Activated naive CD4-positive, alpha-beta T cell treated with anti-CD3 and anti-CD28 coated beads, Interleukin-2, amount 10 ng/mL, durations not matched to agents 7 days and 5 days (primary cell): ENCODE measurements at regions not wholly inside any gene's neighbourhood (a gene's known extent, or its start where the extent isn't known, plus 50 kb on each side); places are given as distances from the start of the nearest gene placed in this dataset.

Experiments used
- CTCF ChIA-PET: fragments of 350-600 bp; sonication (Branson Sonifier 250); formaldehyde crosslinking; loops from one replicate; lab custom pipeline; 2021; ENCODE audit warnings: antibody characterized with exemption; lab: Charles Lee
- DNase-seq: peaks from one replicate; pipeline ENCODE4 v3.0.0-alpha.2; 2020
- H3K27ac Mint-ChIP-seq: one replicate; pipeline ENCODE4 v1.8.0; 2021; ENCODE audit warnings: mild to moderate bottlenecking, moderate library complexity, mixed read lengths
- H3K27me3 Mint-ChIP-seq: one replicate; pipeline ENCODE4 v1.8.0; 2021; ENCODE audit warnings: mild to moderate bottlenecking, mixed read lengths
- H3K36me3 Mint-ChIP-seq: one replicate; pipeline ENCODE4 v1.8.0; 2021; ENCODE audit warnings: mixed read lengths
- H3K4me1 Mint-ChIP-seq: one replicate; pipeline ENCODE4 v1.8.0; 2021; ENCODE audit warnings: mixed read lengths
- H3K4me3 Mint-ChIP-seq: one replicate; pipeline ENCODE4 v1.8.0; 2021; ENCODE audit warnings: mild to moderate bottlenecking, moderate library complexity, mixed read lengths
- H3K9me3 Mint-ChIP-seq: one replicate; pipeline ENCODE4 v1.8.0; 2021; ENCODE audit warnings: mixed read lengths

DNA sequence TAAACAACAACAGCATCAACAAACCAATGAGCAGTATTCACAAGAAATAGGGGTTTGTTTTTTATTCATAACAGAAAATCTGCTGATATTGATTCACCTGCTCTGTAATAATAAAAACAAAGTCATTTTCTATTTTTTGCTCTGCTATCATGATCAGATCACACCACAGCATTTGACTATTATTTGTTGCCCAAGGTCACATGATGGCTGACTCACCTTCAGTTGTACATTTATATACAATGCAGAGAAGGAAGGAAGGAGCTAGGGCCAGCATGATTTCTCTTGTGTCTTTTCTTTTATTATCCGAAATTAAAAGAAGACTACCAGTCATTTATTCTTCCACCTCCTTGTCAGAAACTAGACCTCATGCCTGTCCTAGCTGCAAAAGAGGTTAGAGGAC, 1427.7 kb upstream of the CELF4 start:
- no peak overlapping the region for H3K4me3 Mint-ChIP-seq
- H3K27me3 Mint-ChIP-seq, result no peaks in the 10 kb centered on the region
- CTCF ChIA-PET, result no interaction called here

DNA sequence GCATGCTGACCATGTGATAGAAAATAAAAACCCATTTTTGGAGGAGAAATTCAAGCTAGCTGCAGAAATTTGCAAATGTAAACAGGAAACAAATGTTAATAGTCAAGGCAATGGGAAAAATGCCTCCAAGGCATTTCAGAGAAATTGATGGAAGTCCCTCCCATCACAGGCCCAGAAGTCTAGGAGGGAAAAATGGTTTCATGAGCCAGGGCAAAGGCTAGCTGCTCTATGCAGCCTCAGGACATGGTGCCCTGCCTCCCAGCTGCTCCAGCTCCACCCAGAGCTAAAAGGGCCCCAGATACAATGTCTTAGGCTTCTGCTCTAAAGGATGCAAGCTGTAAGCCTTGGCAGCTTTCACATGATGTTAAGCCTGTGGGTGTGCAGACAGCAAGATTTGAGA, 1419.4 kb upstream of the CELF4 start:
- DNase-seq, result no peak
- H3K9me3 Mint-ChIP-seq, result no peaks in the 10 kb centered on the region
- H3K27ac Mint-ChIP-seq, result no peak overlapping the region
- no peak overlapping the region for H3K4me3 Mint-ChIP-seq
- no peaks in the 10 kb centered on the region for H3K36me3 Mint-ChIP-seq
- H3K27me3 Mint-ChIP-seq, result no peaks in the 10 kb centered on the region
- CTCF ChIA-PET, result no interaction called here
- no peaks in the 10 kb centered on the region for H3K4me1 Mint-ChIP-seq

More for the DNA sequence above, 1427.7 kb upstream of the CELF4 start:
- Mint-ChIP-seq H3K36me3 (no peaks in the 10 kb centered on the region), H3K27ac (no peak overlapping the region), H3K9me3 (peaks cover 2% of the 10 kb centered on the region), H3K4me1 (no peaks in the 10 kb centered on the region)
- DNase-seq, result no peak

DNA sequence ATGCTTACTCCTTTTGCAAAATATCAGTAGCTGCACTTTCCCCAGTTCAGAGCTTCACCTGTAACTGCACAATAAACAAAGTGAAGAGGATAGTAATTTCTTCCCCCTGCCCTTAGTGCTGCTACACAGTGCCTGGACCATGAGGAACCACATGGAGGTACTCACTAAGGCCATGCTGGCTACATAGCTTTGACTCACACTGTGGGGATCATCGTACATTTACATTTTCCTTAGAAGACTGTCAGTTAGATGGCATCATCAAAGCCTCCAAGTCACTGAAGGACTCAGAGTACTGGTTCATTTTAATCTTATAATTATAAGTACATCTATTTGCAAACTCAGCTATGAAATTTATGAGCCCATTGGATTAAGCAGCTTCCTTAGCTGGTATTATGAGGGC, 1416.5 kb upstream of the CELF4 start:
- CTCF ChIA-PET, result no interaction called here
- Mint-ChIP-seq H3K36me3 (no peaks in the 10 kb centered on the region), H3K4me1 (no peaks in the 10 kb centered on the region), H3K9me3 (no peaks in the 10 kb centered on the region), H3K4me3 (no peak overlapping the region), H3K27me3 (no peaks in the 10 kb centered on the region), H3K27ac (no peak overlapping the region)
- DNase-seq, result no peak

DNA sequence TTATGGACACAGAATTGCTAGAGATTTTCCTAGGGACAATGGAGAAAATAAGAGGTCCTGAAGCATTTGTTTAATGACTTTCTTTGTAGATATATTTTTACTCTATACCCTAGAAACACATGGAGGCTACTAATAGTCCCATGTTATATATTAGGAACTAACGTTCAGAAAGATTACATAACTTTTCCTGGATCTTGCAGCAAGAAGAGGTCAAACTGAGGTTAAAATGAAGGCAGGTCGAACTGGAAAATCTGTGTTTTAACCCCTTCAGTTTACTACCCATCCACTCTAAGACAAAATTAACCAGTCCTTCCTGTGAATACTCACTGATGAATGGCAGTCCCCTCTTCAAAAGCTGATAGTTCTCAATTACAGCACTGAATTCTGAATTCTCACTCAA, 1415.8 kb upstream of the CELF4 start:
- Mint-ChIP-seq H3K9me3 (no peaks in the 10 kb centered on the region), H3K4me1 (no peaks in the 10 kb centered on the region), H3K36me3 (no peaks in the 10 kb centered on the region), H3K4me3 (no peak overlapping the region), H3K27me3 (no peaks in the 10 kb centered on the region), H3K27ac (no peak overlapping the region)
- no peak for DNase-seq
- CTCF ChIA-PET, result no interaction called here

DNA sequence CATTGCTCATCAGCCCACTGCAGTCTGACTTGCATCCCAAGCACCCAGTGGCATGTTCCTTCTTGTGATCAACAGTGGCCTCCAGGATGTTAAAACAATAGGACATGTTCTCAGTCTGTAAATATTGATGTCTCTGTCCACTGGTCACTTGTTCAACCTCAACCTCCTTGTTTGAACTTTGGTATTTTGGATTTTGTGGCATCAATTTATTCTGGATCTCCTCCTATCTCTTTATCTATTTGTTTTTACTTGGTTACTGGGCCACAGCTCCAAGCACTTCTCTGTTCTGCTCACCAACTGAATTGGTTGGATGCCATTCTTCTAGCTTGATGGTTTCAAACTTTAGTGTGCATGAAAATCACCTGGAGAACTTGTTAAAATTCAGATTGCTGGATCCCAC, 1414.8 kb upstream of the CELF4 start:
- H3K9me3 Mint-ChIP-seq, result no peaks in the 10 kb centered on the region
- H3K27ac Mint-ChIP-seq, result no peak overlapping the region
- no peaks in the 10 kb centered on the region for H3K36me3 Mint-ChIP-seq
- CTCF ChIA-PET, result no interaction called here
- H3K4me1 Mint-ChIP-seq, result no peaks in the 10 kb centered on the region
- no peaks in the 10 kb centered on the region for H3K27me3 Mint-ChIP-seq
- no peak for DNase-seq
- no peak overlapping the region for H3K4me3 Mint-ChIP-seq

DNA sequence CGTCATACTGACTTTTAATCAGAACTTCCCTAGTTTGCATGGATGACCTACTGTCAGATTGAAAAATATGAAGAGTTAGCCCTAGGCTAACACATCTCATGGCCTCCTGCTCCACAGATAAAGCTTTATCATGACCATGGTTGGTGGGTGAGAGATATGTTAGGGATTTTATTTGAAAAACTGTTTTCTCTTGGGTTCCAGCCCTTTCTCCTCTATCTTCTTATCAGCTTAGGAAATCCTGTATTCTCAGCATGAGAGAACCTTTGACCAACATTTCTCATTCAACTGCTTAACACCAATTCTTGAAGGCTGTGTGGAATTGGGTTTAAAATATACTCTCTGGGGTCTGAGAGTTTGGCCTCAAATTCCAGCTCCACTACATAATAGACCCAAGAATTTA, 1407.0 kb upstream of the CELF4 start:
- CTCF ChIA-PET, result no interaction called here
- no peaks in the 10 kb centered on the region for H3K9me3 Mint-ChIP-seq
- H3K27me3 Mint-ChIP-seq, result no peaks in the 10 kb centered on the region
- no peaks in the 10 kb centered on the region for H3K4me1 Mint-ChIP-seq
- no peak for DNase-seq
- no peak overlapping the region for H3K4me3 Mint-ChIP-seq
- H3K27ac Mint-ChIP-seq, result no peak overlapping the region
- H3K36me3 Mint-ChIP-seq, result no peaks in the 10 kb centered on the region

DNA sequence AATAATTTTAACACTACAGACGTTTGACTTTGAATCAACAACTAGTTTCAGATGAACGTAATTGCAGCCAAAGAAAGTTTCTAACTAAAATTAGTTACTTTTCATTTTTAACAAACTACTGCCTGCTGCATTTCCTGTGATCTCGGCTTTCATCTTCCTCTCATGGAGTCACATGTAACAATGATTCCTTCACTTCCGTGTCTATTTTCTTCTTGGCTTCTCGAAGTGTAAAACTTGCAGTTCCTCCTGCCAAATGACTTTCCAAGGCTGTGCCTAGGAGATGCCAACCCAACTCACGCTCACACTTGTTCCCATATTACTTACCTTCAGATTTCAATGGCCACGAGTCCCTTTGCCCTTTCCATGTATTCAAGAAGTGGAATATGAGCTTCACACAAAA, 1406.3 kb upstream of the CELF4 start:
- Mint-ChIP-seq H3K4me3 (no peak overlapping the region), H3K36me3 (no peaks in the 10 kb centered on the region), H3K27ac (no peak overlapping the region), H3K9me3 (no peaks in the 10 kb centered on the region), H3K27me3 (no peaks in the 10 kb centered on the region), H3K4me1 (no peaks in the 10 kb centered on the region)
- CTCF ChIA-PET, result no interaction called here
- DNase-seq, result no peak

DNA sequence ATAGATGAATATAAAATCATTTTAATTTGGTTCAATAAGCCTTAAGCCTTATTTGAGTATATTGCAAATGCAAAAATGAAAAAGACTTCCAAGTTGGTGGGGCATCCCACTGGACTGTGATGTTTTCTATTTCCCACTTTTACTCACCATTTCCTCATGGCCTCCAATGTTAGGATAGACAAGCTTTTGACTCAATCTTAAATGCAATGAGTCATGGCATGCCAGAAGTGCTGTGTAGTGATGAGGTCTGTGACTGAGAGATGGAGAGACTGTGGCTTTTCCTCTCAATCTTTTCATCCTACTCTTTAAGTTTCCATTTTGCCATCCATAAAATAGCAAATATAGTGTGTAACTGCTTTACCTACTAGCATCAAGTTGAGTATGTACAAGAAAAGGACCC, 1401.2 kb upstream of the CELF4 start:
- H3K4me1 Mint-ChIP-seq, result no peaks in the 10 kb centered on the region
- H3K27ac Mint-ChIP-seq, result no peak overlapping the region
- H3K9me3 Mint-ChIP-seq, result no peaks in the 10 kb centered on the region
- H3K36me3 Mint-ChIP-seq, result no peaks in the 10 kb centered on the region
- no peak overlapping the region for H3K4me3 Mint-ChIP-seq
- H3K27me3 Mint-ChIP-seq, result no peaks in the 10 kb centered on the region
- CTCF ChIA-PET, result no interaction called here
- DNase-seq, result no peak

DNA sequence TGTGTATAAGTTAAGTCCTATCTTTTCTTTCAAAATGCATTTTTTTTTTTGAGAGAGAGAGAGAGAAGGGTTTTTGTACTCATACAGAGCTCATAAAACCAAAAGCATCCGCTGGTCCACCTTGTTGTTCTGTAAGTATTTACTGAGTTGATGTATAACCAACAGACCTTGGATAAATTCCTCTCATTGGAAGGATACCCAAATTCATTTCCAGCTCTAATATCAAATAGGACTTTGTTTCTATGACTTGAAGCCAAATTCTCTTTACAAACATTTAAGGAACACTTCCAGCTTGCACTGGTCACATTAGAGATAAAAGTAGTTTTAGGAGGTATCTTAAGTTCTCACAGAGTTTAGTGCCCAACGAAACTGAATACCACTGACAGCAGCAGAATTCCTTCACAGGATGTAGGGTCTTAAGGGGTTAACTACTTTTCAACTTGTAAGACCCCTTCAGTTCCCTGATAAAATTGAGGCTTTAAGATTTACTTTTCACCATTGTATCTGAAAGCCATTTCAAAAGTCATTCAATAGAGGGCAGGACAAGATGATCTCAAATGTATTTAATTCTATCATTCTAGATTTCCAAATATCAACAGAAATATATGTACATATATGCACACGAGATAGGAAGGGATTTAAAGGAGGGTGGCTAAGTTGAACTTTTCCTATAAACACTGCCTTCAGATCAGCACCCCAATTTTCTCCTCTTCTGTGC, 1398.5 kb upstream of the CELF4 start:
- CTCF ChIA-PET, result no interaction called here
- no peak overlapping the region for H3K4me3 Mint-ChIP-seq
- H3K36me3 Mint-ChIP-seq, result no peaks in the 10 kb centered on the region

DNA sequence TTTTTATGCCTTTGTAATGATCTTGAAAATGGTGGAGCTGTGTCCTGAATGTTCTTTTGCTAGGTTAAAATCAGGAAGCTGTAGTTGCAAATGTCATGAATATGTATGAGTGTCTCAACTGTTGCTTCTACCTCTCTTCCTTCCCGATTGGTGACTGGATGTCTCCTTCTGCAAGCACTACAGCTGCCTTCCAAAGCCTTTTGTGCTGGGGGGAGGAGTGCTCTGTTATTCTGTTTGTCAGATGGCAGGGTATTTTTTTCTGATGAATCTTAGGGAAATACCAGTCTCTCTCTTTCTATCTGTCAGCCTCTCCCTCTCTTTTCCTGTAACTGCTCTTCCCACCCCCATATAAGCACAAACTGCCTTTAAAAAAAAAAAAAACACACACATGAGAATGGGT, 1396.3 kb upstream of the CELF4 start:
- H3K27me3 Mint-ChIP-seq, result no peaks in the 10 kb centered on the region
- no peaks in the 10 kb centered on the region for H3K4me1 Mint-ChIP-seq
- H3K27ac Mint-ChIP-seq, result no peak overlapping the region
- no peak for DNase-seq
- H3K36me3 Mint-ChIP-seq, result no peaks in the 10 kb centered on the region
- CTCF ChIA-PET, result no interaction called here
- H3K9me3 Mint-ChIP-seq, result no peaks in the 10 kb centered on the region
- H3K4me3 Mint-ChIP-seq, result no peak overlapping the region

More for the DNA sequence above, 1398.5 kb upstream of the CELF4 start:
- Mint-ChIP-seq H3K27me3 (no peaks in the 10 kb centered on the region), H3K4me1 (no peaks in the 10 kb centered on the region), H3K9me3 (no peaks in the 10 kb centered on the region), H3K27ac (no peak overlapping the region)
- DNase-seq, result no peak

DNA sequence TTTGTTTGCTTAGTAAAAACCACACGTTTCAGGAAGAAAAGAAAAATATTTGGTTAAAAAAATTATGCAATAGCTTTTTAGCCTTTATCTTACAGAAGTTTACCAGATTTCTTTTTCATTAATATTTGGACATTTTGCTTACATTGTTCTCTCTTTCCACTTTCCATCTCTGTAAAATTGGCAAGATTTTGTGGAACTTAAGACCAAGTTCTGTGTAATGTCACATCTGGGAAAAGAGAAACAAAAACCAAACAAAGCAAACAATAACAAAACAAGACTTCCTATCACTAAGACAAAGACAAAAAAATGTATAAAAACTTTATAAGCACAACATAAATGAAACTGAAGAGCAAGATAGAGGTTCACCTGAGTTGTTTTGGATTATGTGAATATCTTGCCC, 1392.1 kb upstream of the CELF4 start:
- no peaks in the 10 kb centered on the region for H3K27me3 Mint-ChIP-seq
- H3K4me1 Mint-ChIP-seq, result no peaks in the 10 kb centered on the region
- no peaks in the 10 kb centered on the region for H3K9me3 Mint-ChIP-seq
- DNase-seq, result no peak
- H3K27ac Mint-ChIP-seq, result no peak overlapping the region
- CTCF ChIA-PET, result no interaction called here
- no peak overlapping the region for H3K4me3 Mint-ChIP-seq
- no peaks in the 10 kb centered on the region for H3K36me3 Mint-ChIP-seq

DNA sequence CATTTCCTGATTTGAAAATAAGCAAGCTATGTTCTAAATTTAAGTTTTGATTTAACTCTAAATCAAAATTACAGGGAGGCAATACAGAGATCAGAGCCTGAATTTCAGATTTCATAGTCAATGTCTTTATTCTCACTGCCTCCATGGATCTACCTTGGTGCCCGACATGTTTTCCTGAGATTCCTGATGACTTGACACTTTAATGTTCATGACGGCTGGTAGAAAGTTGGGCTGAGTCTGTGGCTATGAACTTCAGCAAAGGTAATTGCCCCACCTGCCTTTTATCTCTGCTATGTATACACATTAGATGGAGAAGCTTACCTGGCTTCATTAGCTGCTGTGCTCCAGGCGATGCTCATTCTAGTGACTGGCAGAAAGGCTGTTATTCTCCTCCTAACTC, 1390.5 kb upstream of the CELF4 start:
- Mint-ChIP-seq H3K4me3 (no peak overlapping the region), H3K4me1 (no peaks in the 10 kb centered on the region), H3K27me3 (no peaks in the 10 kb centered on the region), H3K36me3 (no peaks in the 10 kb centered on the region), H3K9me3 (no peaks in the 10 kb centered on the region), H3K27ac (no peak overlapping the region)
- no peak for DNase-seq
- CTCF ChIA-PET, result no interaction called here

DNA sequence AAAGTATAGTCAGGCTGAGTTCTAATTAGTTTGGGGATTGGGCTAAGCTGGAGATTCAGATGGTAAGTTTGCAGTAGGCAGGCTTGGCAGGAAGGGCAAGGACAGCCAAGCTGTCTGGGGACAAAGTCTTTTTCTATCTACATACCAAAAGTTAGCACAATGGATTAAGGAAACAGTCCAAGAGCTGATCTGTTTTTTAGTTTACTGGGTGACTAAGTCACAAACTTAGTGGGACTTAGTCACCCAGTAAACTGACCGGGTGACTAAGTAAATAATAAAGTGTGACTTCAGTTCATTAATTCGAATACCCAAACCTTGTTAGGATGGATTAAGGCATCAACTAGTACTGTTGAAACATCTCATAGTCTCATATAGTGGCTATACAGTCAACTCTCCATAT, 1386.0 kb upstream of the CELF4 start:
- Mint-ChIP-seq H3K27ac (no peak overlapping the region), H3K4me3 (no peak overlapping the region), H3K9me3 (no peaks in the 10 kb centered on the region), H3K27me3 (no peaks in the 10 kb centered on the region), H3K36me3 (no peaks in the 10 kb centered on the region), H3K4me1 (no peaks in the 10 kb centered on the region)
- DNase-seq, result no peak
- CTCF ChIA-PET, result no interaction called here

DNA sequence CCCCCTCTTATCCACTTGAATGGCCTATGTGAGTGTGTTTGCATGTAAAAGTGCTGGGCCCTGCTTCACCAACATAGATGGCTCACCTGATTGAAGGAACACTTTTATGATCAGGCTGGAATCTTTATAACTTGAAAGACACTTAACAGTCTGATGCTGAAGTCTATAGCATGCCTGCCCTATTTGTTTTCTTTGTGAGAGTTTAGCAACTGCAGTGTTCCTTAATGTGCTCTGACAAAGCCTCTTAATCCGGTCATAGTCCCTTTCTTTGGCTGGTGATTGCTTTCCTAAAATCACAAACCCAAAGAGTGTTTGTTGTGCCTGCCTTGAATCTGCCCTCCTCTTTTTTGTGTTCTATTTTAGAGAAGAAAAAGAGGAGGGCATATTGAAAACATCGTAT, 1382.8 kb upstream of the CELF4 start:
- Mint-ChIP-seq H3K4me1 (no peaks in the 10 kb centered on the region), H3K4me3 (no peak overlapping the region), H3K27me3 (no peaks in the 10 kb centered on the region), H3K27ac (no peak overlapping the region), H3K36me3 (no peaks in the 10 kb centered on the region), H3K9me3 (peaks cover 3% of the 10 kb centered on the region)
- no peak for DNase-seq
- CTCF ChIA-PET, result no interaction called here

DNA sequence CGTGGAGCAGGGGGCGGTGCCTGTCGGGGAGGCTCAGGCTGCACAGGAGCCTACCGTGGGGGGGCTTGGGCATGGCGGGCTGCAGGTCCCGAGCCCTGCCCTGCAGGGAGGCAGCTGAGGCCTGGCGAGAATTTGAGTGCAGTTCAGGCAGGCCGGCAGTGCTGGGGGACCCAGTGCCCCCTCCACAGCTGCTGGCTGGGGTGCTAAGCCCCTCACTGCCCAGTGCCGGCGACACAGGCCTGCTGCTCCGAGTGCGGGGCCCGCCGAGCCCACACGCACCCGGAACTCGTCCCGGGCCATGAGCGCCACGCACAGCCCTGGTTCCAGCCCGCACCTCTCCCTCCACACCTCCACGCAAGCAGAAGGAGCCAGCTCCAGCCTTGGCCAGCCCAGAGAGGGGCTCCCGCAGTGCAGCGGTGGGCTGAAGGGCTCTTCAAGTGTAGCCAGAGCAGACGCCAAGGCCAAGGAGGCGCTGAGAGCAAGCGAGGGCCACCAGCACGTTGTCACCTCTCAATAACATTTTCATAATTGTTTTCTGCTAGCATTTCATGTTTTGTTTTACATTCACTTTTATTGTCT, 1378.9 kb upstream of the CELF4 start:
- Mint-ChIP-seq H3K4me1 (peaks cover 19% of the 10 kb centered on the region), H3K27me3 (no peaks in the 10 kb centered on the region), H3K9me3 (peaks cover 22% of the 10 kb centered on the region), H3K4me3 (no peak overlapping the region), H3K36me3 (peaks cover 13% of the 10 kb centered on the region), H3K27ac (no peak overlapping the region)
- CTCF ChIA-PET, result no interaction called here
- DNase-seq, result no peak
